ENCODE measurements at regions not wholly inside any gene's neighbourhood (a gene's known extent, or its start where the extent isn't known, plus 50 kb on each side); places are given as distances from the start of the nearest gene placed in this dataset.

- TF ChIP-seq BCL3 (IDR thresholded peaks at IDR 0.05) (no peak), TFCP2L1 (CRISPR knock-in tag; IDR thresholded peaks at IDR 0.05) (no peak), E2F6 (IDR thresholded peaks at IDR 0.05; ENCODE audit: borderline replicate concordance, low read depth) (no peak), SMC3 (IDR thresholded peaks at IDR 0.05) (no peak), CHD4 (IDR thresholded peaks at IDR 0.05; ENCODE audit: borderline replicate concordance) (no peak), FOSB (CRISPR knock-in tag; IDR thresholded peaks at IDR 0.05) (no peak), USF2 (IDR thresholded peaks at IDR 0.05) (no peak), RNF2 (IDR thresholded peaks at IDR 0.05; ENCODE audit: borderline replicate concordance, low read depth) (no peak), HOXA7 (CRISPR knock-in tag; IDR thresholded peaks at IDR 0.05) (no peak), ZSCAN20 (CRISPR knock-in tag; IDR thresholded peaks at IDR 0.05) (no peak), RAD21 (conservative IDR thresholded peaks at IDR 0.05 in 1 of 2, IDR thresholded peaks at IDR 0.05 in 1 of 2) (no peak), EHMT2 (IDR thresholded peaks at IDR 0.05; ENCODE audit: low read depth) (no peak), CBX2 (IDR thresholded peaks at IDR 0.05; ENCODE audit: borderline replicate concordance, low read depth) (no peak), NFE2L2 (conservative IDR thresholded peaks at IDR 0.05; ENCODE audit: low read length) (no peak), KDM5A (IDR thresholded peaks at IDR 0.05) (no peak), GATA3 (IDR thresholded peaks at IDR 0.05; ENCODE audit: borderline replicate concordance) (no peak), RFX5 (IDR thresholded peaks at IDR 0.05) (no peak)
- TF ChIP-seq, protein P1, sequence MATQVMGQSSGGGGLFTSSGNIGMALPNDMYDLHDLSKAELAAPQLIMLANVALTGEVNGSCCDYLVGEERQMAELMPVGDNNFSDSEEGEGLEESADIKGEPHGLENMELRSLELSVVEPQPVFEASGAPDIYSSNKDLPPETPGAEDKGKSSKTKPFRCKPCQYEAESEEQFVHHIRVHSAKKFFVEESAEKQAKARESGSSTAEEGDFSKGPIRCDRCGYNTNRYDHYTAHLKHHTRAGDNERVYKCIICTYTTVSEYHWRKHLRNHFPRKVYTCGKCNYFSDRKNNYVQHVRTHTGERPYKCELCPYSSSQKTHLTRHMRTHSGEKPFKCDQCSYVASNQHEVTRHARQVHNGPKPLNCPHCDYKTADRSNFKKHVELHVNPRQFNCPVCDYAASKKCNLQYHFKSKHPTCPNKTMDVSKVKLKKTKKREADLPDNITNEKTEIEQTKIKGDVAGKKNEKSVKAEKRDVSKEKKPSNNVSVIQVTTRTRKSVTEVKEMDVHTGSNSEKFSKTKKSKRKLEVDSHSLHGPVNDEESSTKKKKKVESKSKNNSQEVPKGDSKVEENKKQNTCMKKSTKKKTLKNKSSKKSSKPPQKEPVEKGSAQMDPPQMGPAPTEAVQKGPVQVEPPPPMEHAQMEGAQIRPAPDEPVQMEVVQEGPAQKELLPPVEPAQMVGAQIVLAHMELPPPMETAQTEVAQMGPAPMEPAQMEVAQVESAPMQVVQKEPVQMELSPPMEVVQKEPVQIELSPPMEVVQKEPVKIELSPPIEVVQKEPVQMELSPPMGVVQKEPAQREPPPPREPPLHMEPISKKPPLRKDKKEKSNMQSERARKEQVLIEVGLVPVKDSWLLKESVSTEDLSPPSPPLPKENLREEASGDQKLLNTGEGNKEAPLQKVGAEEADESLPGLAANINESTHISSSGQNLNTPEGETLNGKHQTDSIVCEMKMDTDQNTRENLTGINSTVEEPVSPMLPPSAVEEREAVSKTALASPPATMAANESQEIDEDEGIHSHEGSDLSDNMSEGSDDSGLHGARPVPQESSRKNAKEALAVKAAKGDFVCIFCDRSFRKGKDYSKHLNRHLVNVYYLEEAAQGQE (IDR thresholded peaks at IDR 0.05) = no peak
- Histone ChIP-seq H3K27ac (no peak overlapping the region), H3K4me1 (peaks cover 9% of the 10 kb centered on the region), H3K4me3 (no peak overlapping the region), H3K9me3 (peaks cover 9% of the 10 kb centered on the region), H3K4me2 (no peak overlapping the region)
- WGBS (ENCODE audit: missing lambda C conversion rate) = 60% methylated on average over 4 of the region's 4 CpGs
- no peak for FAIRE-seq
- CTCF ChIA-PET = no interaction called here
- POLR2A ChIA-PET = no interaction called here
- DNase-seq (ENCODE audit: low read depth in 1 of 2, low spot score in 1 of 2) = no peak
- no peak for ATAC-seq
These were observed 304.9 kb downstream of the TLE3 start for GRCh38 chr15:69792823-69793222.

DNA sequence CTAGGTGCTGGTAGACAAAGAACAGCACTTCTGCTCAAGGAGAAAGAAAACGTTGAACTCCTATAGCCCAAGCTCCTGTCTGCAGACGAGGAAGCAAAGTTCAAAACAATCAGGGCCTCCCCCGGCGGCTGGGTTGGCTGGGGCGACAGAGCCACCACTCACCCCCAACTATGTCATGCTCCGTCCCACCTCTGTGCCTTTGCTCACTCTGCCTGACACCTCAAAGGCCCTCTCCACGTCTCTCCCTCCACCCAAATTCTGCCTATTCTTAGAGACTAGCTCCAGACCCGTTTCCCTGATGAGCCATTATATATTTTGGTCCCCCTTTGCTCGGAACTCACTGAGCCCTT lies 304.3 kb downstream of the TLE3 start:
- H3K27ac ChIP-seq = no peak overlapping the region
- no peak overlapping the region for H3K4me3 ChIP-seq
- WGBS (ENCODE audit: missing lambda C conversion rate) = 63% methylated on average over 9 of the region's 9 CpGs
- POLR2A ChIA-PET = no interaction called here
- peaks cover 9% of the 10 kb centered on the region for H3K9me3 ChIP-seq
- H3K4me1 ChIP-seq = peaks cover 9% of the 10 kb centered on the region
- no peak for ATAC-seq
- CTCF ChIA-PET = no interaction called here
- no peak overlapping the region for H3K4me2 ChIP-seq
- DNase-seq (ENCODE audit: low read depth in 1 of 2, low spot score in 1 of 2) = no peak
- TF ChIP-seq USF2 (IDR thresholded peaks at IDR 0.05) = no peak
- FAIRE-seq = no peak
